GM18909 (cell line): ENCODE measurements at regions not wholly inside any gene's neighbourhood (a gene's known extent, or its start where the extent isn't known, plus 50 kb on each side); places are given as distances from the start of the nearest gene placed in this dataset.
"Not testable (repeated sequence)": the region's sequence is repeated elsewhere in the genome, so short reads cannot be mapped to it uniquely, and the experiment has no call there.

Source experiments
- ATAC-seq: cut with Tn5 transposase; IDR thresholded peaks from one replicate; pipeline ENCODE4 v1.9.1; 2021; ENCODE audit warnings: mild to moderate bottlenecking; ENCODE audit not compliant: unreplicated experiment, poor library complexity

- ATAC-seq = no peak
Measured at GRCh38 chr6:106730264-106730663, 100.9 kb downstream of the QRSL1 start.

- ATAC-seq = no peak
Measured at GRCh38 chr6:106729841-106730240, 100.5 kb downstream of the QRSL1 start.

GRCh38 chr6:106728296-106728870 is 99.0 kb downstream of the QRSL1 start:
- ATAC-seq = no peak

GRCh38 chr6:106727480-106728149 is 98.2 kb downstream of the QRSL1 start:
- ATAC-seq = no peak

GRCh38 chr6:106724848-106725247 is 95.5 kb downstream of the QRSL1 start:
- ATAC-seq = no peak

GRCh38 chr6:106724337-106724736 is 95.0 kb downstream of the QRSL1 start:
- ATAC-seq = no peak

- not testable (repeated sequence) for ATAC-seq
Measured at GRCh38 chr6:106723419-106723818, 94.0 kb downstream of the QRSL1 start.

GRCh38 chr6:106721189-106721588 is 91.8 kb downstream of the QRSL1 start:
- not testable (repeated sequence) for ATAC-seq
